Panc1 (cell line): ENCODE measurements at regions not wholly inside any gene's neighbourhood (a gene's known extent, or its start where the extent isn't known, plus 50 kb on each side); places are given as distances from the start of the nearest gene placed in this dataset.

Experiments
- SIN3A ChIP-seq: IDR thresholded peaks from 2 replicates; pipeline ENCODE4 v1.6.1; 2012; ENCODE audit warnings: low read depth, mild to moderate bottlenecking, low read length, moderate library complexity, borderline replicate concordance; ENCODE audit not compliant: insufficient read depth
- TF ChIP-seq, protein P1 (sequence below): fragments of 450-650 bp; IDR thresholded peaks from 2 replicates; pipeline ENCODE4 v1.5.1; 2017; ENCODE audit warnings: mild to moderate bottlenecking

DNA sequence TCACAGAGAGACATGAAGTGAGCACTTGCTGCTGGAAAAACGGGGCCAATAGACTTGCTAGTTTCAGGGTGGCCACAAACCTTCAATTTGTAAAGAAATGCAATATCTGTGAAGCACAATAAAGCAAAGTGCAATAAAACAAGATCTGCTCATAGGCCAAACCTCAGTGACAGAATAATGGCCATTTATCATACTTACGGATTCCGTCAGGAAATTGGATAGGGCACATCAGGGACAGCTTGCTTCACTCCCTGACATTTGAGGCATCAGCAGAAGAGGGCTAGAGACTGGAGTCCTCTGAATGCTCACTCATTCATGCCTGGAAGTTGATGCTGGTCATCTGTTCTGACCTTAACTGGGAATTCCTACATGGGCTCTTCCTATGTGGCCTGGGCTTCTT is 165.5 kb upstream of the OPRM1 start:
- TF ChIP-seq, protein P1, sequence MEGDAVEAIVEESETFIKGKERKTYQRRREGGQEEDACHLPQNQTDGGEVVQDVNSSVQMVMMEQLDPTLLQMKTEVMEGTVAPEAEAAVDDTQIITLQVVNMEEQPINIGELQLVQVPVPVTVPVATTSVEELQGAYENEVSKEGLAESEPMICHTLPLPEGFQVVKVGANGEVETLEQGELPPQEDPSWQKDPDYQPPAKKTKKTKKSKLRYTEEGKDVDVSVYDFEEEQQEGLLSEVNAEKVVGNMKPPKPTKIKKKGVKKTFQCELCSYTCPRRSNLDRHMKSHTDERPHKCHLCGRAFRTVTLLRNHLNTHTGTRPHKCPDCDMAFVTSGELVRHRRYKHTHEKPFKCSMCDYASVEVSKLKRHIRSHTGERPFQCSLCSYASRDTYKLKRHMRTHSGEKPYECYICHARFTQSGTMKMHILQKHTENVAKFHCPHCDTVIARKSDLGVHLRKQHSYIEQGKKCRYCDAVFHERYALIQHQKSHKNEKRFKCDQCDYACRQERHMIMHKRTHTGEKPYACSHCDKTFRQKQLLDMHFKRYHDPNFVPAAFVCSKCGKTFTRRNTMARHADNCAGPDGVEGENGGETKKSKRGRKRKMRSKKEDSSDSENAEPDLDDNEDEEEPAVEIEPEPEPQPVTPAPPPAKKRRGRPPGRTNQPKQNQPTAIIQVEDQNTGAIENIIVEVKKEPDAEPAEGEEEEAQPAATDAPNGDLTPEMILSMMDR: no peak
- TF ChIP-seq SIN3A: no peak
